22Rv1 (cell line): ENCODE measurements at regions not wholly inside any gene's neighbourhood (a gene's known extent, or its start where the extent isn't known, plus 50 kb on each side); places are given as distances from the start of the nearest gene placed in this dataset.

Experiments used
- H3K27ac ChIP-seq: fragments of 450-650 bp; 2 replicates; pipeline ENCODE4 v1.5.1; 2017
- CTCF ChIP-seq: fragments of 450-650 bp; IDR thresholded peaks from 2 replicates; pipeline ENCODE4 v1.5.1; 2017; ENCODE audit warnings: mild to moderate bottlenecking
- ZFX ChIP-seq: fragments of 450-650 bp; IDR thresholded peaks from 2 replicates; pipeline ENCODE4 v1.6.1; 2017; ENCODE audit warnings: antibody characterized with exemption, borderline replicate concordance

DNA sequence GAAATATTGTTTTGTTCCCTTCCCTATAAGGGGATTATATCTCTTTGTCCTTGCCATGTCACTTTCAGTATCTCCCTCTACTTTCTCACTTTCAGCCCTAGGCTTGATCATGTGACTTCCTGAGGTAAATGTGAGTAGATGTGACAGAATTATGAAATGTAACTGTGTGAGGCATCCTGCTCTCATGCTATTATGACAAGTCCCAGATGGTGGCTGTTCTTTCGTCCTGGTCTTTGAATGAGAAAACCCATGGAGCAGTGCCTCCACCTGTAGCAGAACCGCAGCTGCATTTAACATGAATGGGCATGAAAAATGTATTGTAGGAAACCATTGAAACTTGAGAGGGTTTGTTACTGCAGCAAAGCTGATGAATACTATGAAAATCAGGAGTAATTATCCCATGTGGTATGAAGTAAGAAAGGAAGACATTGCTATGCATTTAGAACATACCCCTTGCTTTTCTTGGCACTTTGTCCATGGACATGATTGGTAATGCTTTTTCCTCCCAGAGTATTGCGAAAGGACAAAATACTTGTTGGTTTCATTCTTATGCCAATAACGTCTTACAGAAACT is 202.2 kb upstream of the GPRIN3 start:
- no peak for TF ChIP-seq ZFX
- no peak for TF ChIP-seq CTCF
- H3K27ac ChIP-seq, result no peak overlapping the region

DNA sequence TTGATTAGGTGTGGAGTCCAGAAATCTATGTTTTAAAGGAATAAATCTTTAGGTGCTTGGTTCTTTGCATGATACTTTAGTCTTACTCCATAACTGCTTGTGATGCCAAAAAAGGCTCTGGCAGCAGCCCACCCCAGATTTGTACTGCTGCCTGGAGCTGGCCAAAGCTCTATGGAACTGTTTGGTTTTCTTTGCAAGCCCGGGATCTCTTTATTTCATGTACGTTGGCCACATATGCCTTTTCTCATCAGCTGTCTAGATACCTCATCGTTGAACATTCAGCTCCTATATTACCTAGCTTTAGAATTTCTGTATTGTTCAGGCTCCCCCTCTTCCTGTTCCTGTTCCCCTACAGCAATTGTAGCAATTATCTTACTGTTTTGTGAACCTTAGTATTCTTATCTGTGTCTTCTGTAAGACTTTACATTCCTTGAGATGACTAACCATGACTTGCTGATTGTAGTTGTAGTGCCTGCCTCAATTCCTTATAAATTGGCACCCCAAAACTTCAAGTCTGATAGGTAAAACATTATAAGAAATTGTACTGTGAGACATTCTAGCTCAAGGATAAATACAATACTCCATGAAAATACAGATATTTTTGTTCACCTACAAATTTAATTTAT is 199.4 kb upstream of the GPRIN3 start:
- H3K27ac ChIP-seq, result no peak overlapping the region
- TF ChIP-seq CTCF (no peak), ZFX (no peak)

DNA sequence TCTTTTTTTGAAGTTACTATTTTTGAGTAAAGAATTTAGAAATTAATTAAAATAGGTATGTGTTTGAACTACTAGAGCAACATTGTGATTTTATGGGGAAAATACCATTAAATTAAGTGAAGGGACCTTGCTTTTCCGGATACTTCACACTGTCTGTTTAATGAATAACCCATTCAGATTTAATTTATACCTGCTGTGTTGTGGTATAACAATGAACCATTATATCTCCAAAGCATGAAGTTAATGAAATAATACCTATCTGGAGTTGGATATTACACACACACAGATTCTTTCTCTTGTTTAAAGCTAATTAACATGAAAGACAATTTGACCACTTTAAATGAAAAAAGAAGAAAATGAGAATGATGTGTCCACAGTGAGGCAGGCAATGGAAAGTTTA is 195.0 kb upstream of the GPRIN3 start:
- no peak overlapping the region for H3K27ac ChIP-seq
- TF ChIP-seq ZFX (no peak), CTCF (no peak)

- peak overlapping the region; percentile 16; the same call in 1 of the 2 replicates for H3K27ac ChIP-seq
- no peak for TF ChIP-seq ZFX
- TF ChIP-seq CTCF, result no peak
Measured at GRCh38 chr4:89497517-89498308, 190.1 kb upstream of the GPRIN3 start.

DNA sequence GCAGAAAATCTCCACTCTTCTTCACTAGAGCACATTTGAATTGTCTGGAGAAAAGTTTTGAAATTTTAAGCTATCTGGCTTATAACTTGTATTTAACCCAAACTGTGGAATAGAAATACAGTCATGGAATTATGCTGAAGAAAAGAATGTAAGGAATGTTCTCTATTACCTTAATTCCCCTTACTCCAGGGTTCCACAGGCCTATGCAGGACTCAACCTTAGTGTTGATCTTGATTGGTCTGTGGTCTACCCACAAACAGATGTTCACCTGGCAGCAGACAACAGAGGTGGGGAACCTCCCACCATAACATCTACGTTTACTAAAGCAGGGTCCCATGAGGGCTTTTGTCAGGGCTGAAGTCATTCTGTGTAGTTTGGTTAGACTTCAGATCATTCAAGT is 189.3 kb upstream of the GPRIN3 start:
- TF ChIP-seq CTCF, result no peak
- TF ChIP-seq ZFX, result no peak
- no peak overlapping the region for H3K27ac ChIP-seq

- TF ChIP-seq CTCF, result no peak
- no peak for TF ChIP-seq ZFX
- H3K27ac ChIP-seq, result no peak overlapping the region
Measured at GRCh38 chr4:89493367-89493766, 185.8 kb upstream of the GPRIN3 start.

DNA sequence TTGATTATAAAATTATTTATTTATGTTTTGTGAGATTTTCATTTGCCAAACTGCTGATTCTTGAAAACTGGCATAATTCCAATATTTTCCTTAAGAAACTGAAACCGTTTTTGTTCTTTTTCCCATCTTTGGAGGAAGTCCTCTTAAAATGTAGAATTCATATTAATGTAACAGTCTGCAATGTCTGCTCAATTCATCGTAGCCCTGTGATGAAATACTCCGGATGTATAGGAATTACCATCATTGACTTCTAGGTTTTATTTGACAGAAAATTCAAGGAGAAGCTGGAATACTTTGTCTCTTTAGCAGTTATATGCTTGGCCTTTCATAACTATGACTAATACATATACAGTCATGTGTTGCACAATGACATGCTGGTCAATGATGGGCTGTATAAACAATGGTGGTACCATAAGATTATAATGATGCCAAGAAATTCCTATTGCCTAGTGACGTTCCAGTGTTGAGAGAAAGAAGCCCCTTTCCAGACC is 185.0 kb upstream of the GPRIN3 start:
- no peak overlapping the region for H3K27ac ChIP-seq
- TF ChIP-seq ZFX (no peak), CTCF (no peak)
